ENCODE measurements at regions not wholly inside any gene's neighbourhood (a gene's known extent, or its start where the extent isn't known, plus 50 kb on each side); places are given as distances from the start of the nearest gene placed in this dataset.

GRCh38 chrX:122940199-122940598 lies 243.9 kb upstream of the GRIA3 start:
- no peak overlapping the region for H3K27ac ChIP-seq
- no peak for TF ChIP-seq CTCF (IDR thresholded peaks at IDR 0.05)
- no peak for TF ChIP-seq POLR2A (IDR thresholded peaks at IDR 0.05)
- TF ChIP-seq EP300 (IDR thresholded peaks at IDR 0.05) = no peak
- H3K27me3 ChIP-seq = no peaks in the 10 kb centered on the region
- no peaks in the 10 kb centered on the region for H3K4me1 ChIP-seq
- no peak overlapping the region for H3K4me3 ChIP-seq
- no peaks in the 10 kb centered on the region for H3K36me3 ChIP-seq
- 61 to 100% methylated on average over 1 of the region's 1 CpG for WGBS, 2 donors
- DNase-seq (ENCODE audit: low spot score in 2 of 2) = no peak
- H3K9me3 ChIP-seq = no peaks in the 10 kb centered on the region

- no peak for DNase-seq (ENCODE audit: low spot score in 2 of 2)
- Histone ChIP-seq H3K27ac (no peak overlapping the region), H3K4me1 (no peaks in the 10 kb centered on the region), H3K9me3 (no peaks in the 10 kb centered on the region), H3K27me3 (no peaks in the 10 kb centered on the region), H3K4me3 (no peak overlapping the region), H3K36me3 (no peaks in the 10 kb centered on the region)
- 15 to 42% methylated on average over 1 of the region's 1 CpG for WGBS, 2 donors
- TF ChIP-seq EP300 (IDR thresholded peaks at IDR 0.05) (no peak), CTCF (IDR thresholded peaks at IDR 0.05) (no peak), POLR2A (IDR thresholded peaks at IDR 0.05) (no peak)
Measured at GRCh38 chrX:122941806-122942205, 242.3 kb upstream of the GRIA3 start.

DNA sequence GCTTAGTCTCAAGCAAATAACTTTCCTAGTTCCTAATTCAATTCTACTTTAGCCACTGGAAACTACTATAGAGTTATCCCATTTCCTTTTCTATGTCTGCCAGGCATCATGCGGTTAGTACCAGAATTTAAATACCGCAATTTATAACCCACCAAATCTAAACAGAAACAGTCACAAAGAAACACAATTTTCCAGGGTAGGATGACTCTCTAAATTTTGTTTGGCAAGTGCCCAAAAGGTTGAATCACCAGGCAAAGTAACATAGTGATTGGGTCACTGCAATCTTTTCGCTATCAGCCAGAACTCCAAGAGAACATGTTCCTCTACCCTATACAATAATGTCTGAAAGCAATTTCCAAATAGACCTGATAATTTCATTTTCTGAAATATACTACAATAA lies 240.2 kb upstream of the GRIA3 start:
- no peak for TF ChIP-seq POLR2A (IDR thresholded peaks at IDR 0.05)
- no peak for TF ChIP-seq EP300 (IDR thresholded peaks at IDR 0.05)
- no peak for TF ChIP-seq CTCF (IDR thresholded peaks at IDR 0.05)
- H3K4me3 ChIP-seq = no peak overlapping the region
- H3K9me3 ChIP-seq = no peaks in the 10 kb centered on the region
- DNase-seq (ENCODE audit: low spot score in 2 of 2) = no peak
- no peak overlapping the region for H3K27ac ChIP-seq
- H3K4me1 ChIP-seq = no peaks in the 10 kb centered on the region
- WGBS, 2 donors = 97 to 100% methylated on average over 3 of the region's 3 CpGs
- H3K36me3 ChIP-seq = no peaks in the 10 kb centered on the region
- no peaks in the 10 kb centered on the region for H3K27me3 ChIP-seq

DNA sequence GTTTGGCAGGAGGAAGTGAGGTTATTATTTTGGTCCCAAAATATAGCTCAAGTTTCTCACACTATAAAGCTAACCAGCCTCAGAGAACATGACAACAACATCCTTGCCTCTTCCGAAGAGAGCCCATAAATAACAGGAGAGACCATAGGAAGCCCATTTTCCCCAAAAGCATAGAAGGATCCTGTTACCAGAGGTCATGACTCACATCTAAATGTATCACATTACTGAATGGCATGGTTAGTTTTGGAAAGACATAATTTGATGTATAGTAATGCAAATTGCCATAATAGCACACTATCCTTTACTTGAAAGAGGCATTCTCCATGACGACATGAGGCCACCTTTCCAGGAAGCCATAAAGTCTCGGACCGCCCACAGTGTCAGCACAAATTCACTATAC lies 238.8 kb upstream of the GRIA3 start:
- WGBS, 2 donors = 49 to 76% methylated on average over 4 of the region's 4 CpGs
- Histone ChIP-seq H3K36me3 (no peaks in the 10 kb centered on the region), H3K27me3 (no peaks in the 10 kb centered on the region), H3K9me3 (no peaks in the 10 kb centered on the region), H3K4me1 (no peaks in the 10 kb centered on the region), H3K27ac (no peak overlapping the region), H3K4me3 (no peak overlapping the region)
- TF ChIP-seq EP300 (IDR thresholded peaks at IDR 0.05) (no peak), POLR2A (IDR thresholded peaks at IDR 0.05) (no peak), CTCF (IDR thresholded peaks at IDR 0.05) (no peak)
- DNase-seq (ENCODE audit: low spot score in 2 of 2) = no peak

DNA sequence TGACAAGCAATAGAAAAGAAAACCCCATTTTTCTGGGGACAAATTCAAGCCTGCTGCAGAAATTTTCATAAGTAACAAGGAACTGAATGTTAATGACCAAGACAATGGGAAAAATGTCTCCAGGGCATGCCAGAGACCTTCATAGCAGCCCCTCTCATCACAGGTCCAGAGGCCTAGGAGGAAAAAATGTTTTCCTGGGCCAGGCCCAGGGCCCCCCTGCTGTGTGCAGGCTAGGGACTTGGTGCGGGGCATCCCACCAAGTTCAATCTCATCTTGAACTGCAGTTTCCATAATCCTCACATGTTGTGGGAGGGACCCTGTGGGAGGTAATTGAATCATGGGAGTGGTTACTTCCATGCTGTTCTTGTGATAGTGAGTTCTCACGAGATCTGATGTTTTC lies 211.5 kb upstream of the GRIA3 start:
- Histone ChIP-seq H3K4me3 (no peak overlapping the region), H3K27ac (no peak overlapping the region), H3K27me3 (no peaks in the 10 kb centered on the region), H3K9me3 (no peaks in the 10 kb centered on the region), H3K4me1 (no peaks in the 10 kb centered on the region), H3K36me3 (no peaks in the 10 kb centered on the region)
- TF ChIP-seq CTCF (IDR thresholded peaks at IDR 0.05) (no peak), EP300 (IDR thresholded peaks at IDR 0.05) (no peak), POLR2A (IDR thresholded peaks at IDR 0.05) (no peak)
- DNase-seq (ENCODE audit: low spot score in 2 of 2) = no peak
- 0 to 47% methylated on average over 1 to 2 of the region's 2 CpGs for WGBS, 2 donors
